NCI-H1048 (cell line): ENCODE measurements at regions not wholly inside any gene's neighbourhood (a gene's known extent, or its start where the extent isn't known, plus 50 kb on each side); places are given as distances from the start of the nearest gene placed in this dataset.
"Not testable (repeated sequence)": the region's sequence is repeated elsewhere in the genome, so short reads cannot be mapped to it uniquely, and the experiment has no call there.

Source experiments
- DNase-seq: peaks from one replicate; lab custom pipeline; 2025; lab: John Stamatoyannopoulos, UW

DNA sequence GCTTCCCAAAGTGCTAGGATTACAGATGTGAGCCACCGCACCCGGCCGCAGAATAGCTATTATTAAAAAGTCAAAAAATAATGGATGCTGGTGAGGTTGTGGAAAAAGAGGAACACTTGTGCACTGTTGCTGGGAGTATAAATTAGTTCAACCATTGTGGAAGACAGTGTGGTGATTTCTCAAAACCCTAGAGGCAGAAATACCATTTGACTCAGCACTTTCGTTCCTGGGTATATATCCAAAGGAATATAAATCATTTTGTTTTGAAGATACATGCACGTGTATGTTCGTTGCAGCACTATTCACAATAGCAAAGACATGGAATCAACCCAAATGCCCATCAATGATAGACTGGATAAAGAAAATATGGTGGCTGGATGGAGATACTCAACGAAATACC lies 132.1 kb upstream of the MED13 start:
- not testable (repeated sequence) for DNase-seq

GRCh38 chr17:62196587-62196986 lies 131.5 kb upstream of the MED13 start:
- DNase-seq, result not testable (repeated sequence)

DNA sequence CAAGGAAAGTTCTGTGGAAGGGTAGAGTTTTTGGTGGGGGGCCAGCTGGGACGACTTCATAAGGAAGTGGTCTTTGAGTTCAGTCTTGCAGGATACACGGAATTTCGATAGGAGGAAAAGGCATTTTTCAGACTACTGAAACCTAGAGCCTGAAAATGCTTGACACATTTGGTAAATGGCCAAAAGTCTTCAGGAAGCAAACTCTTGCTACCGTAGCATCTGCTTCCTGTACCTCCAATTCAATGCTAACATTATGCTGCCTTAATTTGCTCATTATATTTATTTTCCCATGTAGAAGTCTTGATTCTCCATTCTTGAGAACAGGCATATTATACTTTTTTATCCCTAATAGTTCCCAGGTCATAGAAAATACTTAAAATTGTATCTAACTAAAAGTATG lies 129.3 kb upstream of the MED13 start:
- no peak for DNase-seq

DNA sequence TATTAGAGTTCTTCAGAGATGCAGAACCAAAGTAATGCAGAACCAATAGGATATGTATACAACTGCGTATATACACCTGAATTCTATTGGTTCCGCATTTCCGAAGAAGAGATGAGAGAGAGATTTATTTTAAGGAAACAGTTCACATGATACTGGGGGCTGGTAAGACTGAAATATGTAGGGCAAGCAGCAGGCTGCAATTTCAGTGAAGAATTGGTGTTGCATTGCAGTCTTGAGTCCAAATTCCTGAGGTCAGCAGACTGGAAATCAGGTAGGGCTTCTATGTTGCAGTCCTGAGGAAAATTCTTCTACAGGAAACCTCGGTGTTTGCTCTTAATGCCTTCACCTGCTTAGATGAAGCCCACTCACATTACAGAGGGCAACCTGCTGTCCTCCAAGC lies 128.2 kb upstream of the MED13 start:
- DNase-seq, result no peak

- DNase-seq, result no peak
Measured at GRCh38 chr17:62191390-62192361, 126.6 kb upstream of the MED13 start.

DNA sequence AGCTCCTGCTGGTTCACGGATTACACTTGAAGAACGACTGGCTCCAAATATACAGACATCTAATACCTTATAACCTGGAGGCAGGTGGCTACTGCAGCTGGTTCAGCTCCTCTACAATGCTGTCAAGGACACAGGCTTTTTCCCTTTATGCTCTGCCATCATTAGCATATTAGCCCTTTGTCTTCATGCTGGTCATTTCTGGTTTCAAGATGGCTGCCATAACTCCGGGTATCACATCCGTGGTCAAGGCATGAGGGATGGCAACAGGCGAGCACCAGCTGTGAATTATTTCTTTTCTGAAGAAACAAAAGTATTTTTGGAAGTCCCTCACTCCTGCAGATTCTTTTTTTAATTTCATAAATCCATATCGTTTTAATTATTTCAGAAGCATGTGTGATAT lies 124.3 kb upstream of the MED13 start:
- no peak for DNase-seq

- peak; percentile 62 for DNase-seq
Measured at GRCh38 chr17:62188713-62189112, 123.6 kb upstream of the MED13 start.

DNA sequence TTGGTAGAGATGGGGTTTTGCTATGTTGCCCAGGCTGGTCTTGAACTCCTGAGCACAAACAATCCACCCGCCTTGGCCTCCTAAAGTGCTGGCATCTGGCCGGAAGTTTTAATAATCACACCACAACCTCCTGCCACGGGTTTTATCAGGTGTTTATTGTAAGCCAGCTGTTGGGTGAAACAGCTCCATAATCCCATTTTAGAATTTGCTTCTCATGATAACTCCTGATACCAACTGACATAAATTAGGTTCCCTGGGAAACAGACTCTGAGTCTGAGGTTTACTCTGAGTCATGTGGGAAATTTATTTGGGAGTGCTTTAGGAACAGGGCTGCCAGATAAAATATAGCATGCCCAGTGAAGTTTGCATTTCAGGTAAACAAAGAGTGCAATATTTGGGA lies 122.6 kb upstream of the MED13 start:
- DNase-seq, result no peak

DNA sequence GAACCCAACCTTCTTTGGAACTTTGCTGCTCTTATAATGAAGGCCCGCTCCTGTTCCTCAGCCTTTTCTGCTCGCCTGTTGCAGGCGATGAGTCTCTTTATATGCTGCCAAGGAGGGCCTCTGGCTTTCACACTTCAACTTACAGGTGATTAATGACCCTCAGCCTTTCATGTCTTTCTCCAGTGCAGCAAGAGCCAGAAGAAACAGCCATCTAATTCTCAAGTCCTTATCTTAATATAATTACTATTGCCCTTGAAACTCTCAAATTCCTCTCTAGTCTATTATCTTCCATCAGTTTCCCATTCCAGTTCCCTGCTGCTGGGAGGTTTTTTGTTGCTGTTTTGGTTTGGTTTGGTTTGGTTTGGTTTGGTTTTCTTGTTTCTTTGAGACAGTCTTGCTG lies 121.8 kb upstream of the MED13 start:
- no peak for DNase-seq

GRCh38 chr17:62180772-62181171 lies 115.7 kb upstream of the MED13 start:
- no peak for DNase-seq

DNA sequence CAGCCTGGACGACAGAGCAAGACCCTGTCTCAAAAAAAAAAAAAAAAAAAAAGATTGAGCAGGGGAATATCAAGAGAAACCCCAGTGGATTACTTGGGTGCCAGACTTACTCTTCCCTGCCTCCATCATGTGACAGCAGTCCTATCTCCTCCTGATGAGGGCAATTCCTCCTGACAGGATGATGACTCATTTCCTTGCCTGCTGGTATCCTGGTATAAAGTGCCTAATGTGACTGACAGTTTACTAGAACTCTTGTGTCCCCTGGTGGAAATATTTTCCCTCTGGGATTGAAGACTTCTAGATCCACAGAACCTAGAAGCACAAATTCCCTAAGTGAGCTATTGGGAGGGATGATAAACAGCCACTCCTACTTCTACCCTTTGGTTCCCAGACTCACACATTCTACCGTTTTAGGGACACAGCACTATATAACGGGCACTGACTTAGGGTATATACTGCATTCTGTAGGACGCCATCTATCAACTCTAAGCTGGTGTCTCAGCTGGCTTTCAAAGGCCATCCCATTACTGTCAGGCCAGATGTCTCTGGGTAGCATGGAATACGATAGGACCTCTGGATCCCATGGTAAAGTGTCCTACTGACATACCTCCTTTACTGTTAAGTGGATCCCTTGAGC lies 114.6 kb upstream of the MED13 start:
- no peak for DNase-seq

GRCh38 chr17:62178579-62178978 lies 113.5 kb upstream of the MED13 start:
- no peak for DNase-seq

DNA sequence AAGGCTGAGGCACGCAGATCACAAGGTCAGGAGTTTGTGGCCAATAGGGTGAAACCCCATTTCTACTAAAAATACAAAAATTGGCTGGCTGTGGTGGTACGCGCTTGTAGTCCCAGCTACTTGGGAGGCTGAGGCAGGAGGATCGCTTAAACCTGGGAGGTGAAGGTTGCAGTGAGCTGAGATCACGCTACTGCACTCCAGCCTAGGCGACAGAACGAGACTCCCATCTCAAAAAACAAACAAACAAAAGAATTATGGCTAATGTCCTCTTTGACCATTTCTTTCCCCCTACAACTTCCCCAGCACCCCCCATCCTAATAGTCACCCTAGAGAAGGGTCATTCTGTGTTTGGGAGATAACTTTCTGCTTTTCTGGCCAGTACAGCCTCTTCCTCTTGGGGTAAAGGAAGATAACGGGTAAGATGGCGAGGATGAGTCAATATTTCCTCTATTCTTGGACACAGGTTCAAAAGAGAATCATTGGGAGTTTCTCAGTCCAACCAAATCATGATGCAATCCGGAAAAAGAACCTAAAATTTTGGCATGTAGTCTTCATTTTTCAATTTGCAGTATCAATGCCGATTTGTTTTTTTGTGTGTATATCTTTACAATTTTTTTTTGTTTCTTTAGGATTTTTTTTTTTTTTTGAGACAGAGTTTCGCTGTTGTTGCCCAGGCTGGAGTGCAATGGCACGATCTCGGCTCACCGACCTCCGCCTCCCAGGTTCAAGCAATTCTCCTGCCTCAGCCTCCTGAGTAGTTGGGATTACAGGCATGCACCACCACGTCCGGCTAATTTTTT lies 107.6 kb upstream of the MED13 start:
- no peak for DNase-seq

- DNase-seq, result no peak
Measured at GRCh38 chr17:62167076-62167475, 102.0 kb upstream of the MED13 start.

GRCh38 chr17:62164747-62165722 lies 100.0 kb upstream of the MED13 start:
- DNase-seq, result no peak

- DNase-seq, result no peak
Measured at GRCh38 chr17:62163847-62164246, 98.8 kb upstream of the MED13 start.

DNA sequence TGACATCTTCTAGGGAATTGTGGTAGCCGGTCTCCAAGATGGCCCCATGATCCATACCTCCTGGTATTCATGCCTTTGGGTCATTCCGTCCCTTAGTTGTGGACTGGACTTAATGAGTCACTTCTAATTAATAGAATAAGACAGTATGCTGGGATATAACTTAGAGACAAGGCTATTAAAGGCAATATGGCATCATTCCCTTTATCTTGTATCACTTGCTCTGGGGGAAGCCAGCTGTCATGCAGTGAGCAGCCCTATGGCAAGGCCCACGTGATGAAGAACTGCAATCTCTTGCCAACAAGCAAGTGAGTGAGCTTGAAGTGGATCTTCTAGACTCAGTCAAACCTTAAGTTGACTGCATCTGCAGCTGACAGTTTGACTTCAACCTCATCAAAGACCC lies 97.8 kb upstream of the MED13 start:
- DNase-seq, result no peak

DNA sequence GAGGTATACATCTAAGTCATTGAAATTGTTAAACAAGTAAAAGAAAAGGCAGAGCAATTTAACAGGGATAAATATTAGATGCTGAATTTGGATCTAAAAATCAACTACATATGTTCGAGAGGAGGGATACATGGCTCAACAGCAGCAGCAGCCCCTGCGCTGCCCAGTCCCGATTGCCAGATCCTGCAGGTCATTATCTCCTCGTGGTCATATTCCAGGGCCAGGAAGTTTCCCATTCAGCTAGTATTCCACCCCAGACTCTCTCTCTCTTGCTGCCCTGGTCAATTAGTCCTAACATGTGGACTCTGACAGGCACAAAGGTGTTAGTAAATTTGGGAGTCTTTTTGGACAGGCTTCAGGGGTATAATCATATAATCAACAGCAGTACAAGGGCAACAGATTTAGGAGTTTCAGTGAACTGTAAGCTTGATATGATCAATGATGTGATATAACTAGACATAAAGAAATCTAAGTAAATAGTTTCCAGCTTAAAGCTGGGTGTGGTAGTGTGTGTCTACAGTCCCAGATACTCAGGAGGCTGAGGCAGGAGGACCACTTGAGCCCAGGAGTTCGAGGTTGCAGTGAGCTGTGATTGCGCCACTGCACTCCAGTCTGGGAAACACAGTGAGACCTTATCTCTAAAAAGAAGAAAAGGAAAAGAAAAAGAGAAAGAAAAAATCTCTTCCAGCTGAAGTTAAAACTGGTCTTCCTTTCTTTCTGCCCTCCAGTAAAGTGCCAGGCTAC lies 96.5 kb upstream of the MED13 start:
- DNase-seq, result no peak

DNA sequence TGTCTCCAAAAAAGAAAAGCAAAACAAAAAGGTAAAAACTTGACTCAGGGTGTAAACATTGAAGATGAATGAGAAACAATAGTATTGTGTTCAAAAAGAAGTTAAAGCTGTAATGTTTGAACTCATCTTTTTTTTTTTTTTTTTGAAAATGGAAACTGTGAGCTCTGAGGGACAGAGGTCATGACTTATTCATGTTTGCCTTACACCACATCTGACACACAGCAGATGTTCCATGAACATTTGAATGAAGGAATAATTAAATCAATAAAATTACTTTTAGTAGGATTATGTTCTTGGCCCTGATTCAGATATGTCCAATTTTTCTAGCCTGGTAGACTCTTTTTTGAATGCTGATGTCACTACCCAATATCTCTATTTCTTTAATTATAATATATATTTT lies 95.7 kb upstream of the MED13 start:
- DNase-seq, result no peak

DNA sequence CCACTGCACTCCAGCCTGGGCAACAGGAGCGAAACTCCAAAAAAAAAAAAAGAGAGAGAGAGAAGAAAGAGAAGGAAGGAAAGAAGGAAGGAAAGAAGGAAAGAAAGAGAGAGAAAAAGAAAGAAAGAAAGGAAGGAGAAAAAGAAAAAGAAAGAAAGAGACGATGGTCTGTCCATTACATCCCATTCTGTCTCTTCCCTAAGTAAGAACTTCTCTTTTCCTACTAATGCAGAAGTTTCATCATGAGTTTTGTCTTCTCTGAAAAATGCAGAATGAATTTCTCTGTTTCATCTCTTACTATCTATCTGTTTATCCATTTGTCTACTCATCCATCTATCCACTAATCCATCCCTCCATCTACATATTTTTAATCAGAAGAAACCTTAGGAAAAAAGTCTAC lies 94.9 kb upstream of the MED13 start:
- no peak for DNase-seq

GRCh38 chr17:62156949-62157348 lies 91.9 kb upstream of the MED13 start:
- no peak for DNase-seq
